Tibial nerve (tissue), 4 donors: ENCODE measurements at regions not wholly inside any gene's neighbourhood (a gene's known extent, or its start where the extent isn't known, plus 50 kb on each side); places are given as distances from the start of the nearest gene placed in this dataset.

Source experiments
- EP300 ChIP-seq, 2 donors: sonication (generic); formaldehyde crosslinking; IDR thresholded peaks; one replicate each; pipeline ENCODE4 v1.6.1; 2017; ENCODE audit warnings: antibody characterized with exemption in 2 of 2, mild to moderate bottlenecking in 1 of 2
- POLR2A ChIP-seq, 2 donors: fragments of 450-650 bp; IDR thresholded peaks; one replicate each; pipeline ENCODE4 v1.6.1; 2017; ENCODE audit warnings: antibody characterized with exemption in 2 of 2, mild to moderate bottlenecking in 2 of 2, moderate library complexity in 2 of 2
- TF ChIP-seq, protein P1 (sequence below), 5 experiments: fragments of 200-600 bp in 3 of 5; fragments of 450-650 bp in 2 of 5; sonication (generic) in 3 of 5; IDR thresholded peaks; one replicate each; pipeline ENCODE4 v1.5.1; 2016 to 2019; ENCODE audit warnings: antibody characterized with exemption in 5 of 5, mild to moderate bottlenecking in 3 of 5, moderate library complexity in 2 of 5

DNA sequence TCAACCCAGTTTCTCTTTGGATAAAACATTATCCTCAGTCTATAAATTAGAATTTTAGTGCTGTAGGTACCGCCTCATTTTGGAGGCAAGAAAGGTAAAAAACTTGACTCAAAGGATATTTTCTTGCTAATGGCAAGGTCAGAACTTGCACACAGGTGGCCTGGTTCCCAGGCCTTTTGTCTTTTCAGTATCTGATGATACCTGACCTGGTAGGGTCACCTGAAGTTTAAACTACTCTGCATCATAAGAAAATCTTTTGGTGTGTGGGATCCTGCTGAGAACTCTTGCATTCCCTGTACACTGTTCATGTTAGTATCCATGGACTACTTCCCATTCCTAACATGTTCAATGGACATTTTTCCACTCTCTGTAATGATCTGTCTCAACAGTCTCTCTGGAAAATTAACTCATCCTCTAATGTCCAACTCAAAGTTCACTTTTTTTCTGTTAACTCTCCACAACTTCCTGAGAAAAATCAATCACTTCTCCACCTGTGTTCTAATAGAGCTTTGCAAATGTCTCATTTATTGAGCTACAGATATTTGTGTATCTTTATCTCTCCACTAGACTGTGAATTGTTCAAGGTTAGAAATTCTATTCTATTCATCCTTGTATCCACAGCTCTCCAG is 317.1 kb upstream of the SOX9 start:
- no peak for TF ChIP-seq POLR2A (IDR thresholded peaks at IDR 0.05)
- TF ChIP-seq, protein P1, sequence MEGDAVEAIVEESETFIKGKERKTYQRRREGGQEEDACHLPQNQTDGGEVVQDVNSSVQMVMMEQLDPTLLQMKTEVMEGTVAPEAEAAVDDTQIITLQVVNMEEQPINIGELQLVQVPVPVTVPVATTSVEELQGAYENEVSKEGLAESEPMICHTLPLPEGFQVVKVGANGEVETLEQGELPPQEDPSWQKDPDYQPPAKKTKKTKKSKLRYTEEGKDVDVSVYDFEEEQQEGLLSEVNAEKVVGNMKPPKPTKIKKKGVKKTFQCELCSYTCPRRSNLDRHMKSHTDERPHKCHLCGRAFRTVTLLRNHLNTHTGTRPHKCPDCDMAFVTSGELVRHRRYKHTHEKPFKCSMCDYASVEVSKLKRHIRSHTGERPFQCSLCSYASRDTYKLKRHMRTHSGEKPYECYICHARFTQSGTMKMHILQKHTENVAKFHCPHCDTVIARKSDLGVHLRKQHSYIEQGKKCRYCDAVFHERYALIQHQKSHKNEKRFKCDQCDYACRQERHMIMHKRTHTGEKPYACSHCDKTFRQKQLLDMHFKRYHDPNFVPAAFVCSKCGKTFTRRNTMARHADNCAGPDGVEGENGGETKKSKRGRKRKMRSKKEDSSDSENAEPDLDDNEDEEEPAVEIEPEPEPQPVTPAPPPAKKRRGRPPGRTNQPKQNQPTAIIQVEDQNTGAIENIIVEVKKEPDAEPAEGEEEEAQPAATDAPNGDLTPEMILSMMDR (IDR thresholded peaks at IDR 0.05) = no peak
- no peak for TF ChIP-seq EP300 (IDR thresholded peaks at IDR 0.05)
